ENCODE measurements at regions not wholly inside any gene's neighbourhood (a gene's known extent, or its start where the extent isn't known, plus 50 kb on each side); places are given as distances from the start of the nearest gene placed in this dataset.

GRCh38 chr5:111999286-111999685, 242.3 kb upstream of the NREP start:
- TF ChIP-seq EZH2 (IDR thresholded peaks at IDR 0.05; ENCODE audit: borderline replicate concordance, low read depth, low read length, poor library complexity, severe bottlenecking) = no peak
- no peak for TF ChIP-seq CTCF (conservative IDR thresholded peaks at IDR 0.05; ENCODE audit: low read depth, low read length)

Data from A673 (cell line).